ENCODE measurements at regions not wholly inside any gene's neighbourhood (a gene's known extent, or its start where the extent isn't known, plus 50 kb on each side); places are given as distances from the start of the nearest gene placed in this dataset.

- TF ChIP-seq CTCF (conservative IDR thresholded peaks at IDR 0.05) (no peak), EZH2 (IDR thresholded peaks at IDR 0.05; ENCODE audit: low read depth) (no peak)
These were observed 641.7 kb upstream of the GJE1 start for GRCh38 chr6:141490982-141491381.

All from PC-9 (cell line).